ENCODE measurements at regions not wholly inside any gene's neighbourhood (a gene's known extent, or its start where the extent isn't known, plus 50 kb on each side); places are given as distances from the start of the nearest gene placed in this dataset.
A peak's percentile ranks its signal among the peaks of the same experiment; 100 is the strongest.

DNA sequence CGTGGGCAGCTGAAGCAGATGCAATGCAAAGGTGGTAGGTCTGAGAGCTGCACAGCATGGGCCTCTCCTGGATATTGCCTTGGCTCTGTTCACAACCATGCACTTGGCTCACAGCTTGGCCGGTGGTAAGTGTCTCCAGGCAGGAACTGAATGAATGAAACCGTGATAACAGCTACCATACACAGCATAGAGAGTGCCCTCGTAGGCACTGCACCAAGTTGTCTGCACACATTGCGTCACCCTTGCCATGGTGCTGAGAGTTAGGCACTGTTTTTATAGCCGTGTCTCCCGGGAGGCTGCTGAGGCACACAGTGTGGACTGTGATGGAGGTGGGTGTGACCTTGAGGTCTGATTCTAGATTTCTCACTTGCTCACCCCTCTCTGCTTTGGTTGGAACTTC lies 157.6 kb upstream of the VASH1 start:
- DNase-seq, result no peak

DNA sequence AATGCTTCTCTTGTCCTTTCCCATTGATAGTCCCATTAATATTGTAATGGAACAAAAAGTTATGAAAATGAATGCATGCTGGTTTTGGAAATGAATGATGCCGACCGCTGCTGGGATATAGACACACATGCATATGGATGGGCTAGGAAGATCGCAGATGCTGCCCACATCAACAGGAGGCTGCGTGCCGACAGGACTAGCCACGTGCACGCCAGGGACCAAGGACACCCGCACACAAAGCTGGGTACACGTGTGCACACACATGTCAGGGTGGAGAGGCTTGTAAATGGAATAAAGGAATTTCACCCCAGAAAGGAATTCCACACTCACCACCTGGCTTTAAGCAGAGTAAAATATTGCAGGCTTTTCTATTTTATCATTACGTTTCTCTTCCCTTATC lies 153.8 kb upstream of the VASH1 start:
- no peak for DNase-seq

GRCh38 chr14:76612654-76613053 lies 148.6 kb upstream of the VASH1 start:
- DNase-seq, result no peak

DNA sequence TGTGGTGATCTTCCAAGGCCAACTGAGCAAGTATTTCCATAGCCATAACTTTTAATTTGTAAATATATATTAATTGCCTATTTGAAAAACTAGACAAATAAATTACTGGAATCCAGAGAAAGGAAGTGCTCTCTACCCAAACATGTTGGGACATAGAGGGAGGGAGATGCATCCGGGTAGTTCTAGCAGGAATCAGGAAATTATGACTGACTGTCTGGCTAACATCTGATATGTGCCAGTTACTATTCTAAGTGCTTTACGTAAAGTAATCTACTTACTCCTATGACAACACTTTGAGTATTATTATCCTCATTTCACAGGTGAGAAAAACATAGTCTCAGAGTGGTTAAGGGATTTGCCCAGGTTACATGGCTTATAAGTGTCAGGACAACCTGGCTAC lies 147.7 kb upstream of the VASH1 start:
- no peak for DNase-seq

DNA sequence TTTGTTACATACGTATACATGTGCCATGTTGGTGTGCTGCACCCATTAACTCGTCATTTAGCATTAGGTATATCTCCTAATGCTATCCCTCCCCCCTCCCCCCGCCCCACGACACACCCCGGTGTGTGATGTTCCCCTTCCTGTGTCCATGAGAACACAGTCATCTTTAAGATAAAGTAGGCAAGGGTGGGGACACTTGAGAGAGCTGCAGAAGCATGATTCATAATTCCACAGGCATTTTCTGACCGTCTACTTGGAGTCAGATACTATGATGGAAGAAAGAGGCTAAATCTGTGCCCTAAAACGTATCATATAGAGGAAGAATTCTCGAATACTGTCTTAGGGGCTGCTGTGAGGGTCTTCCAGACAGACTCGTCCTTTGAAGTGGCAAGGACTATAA lies 145.9 kb upstream of the VASH1 start:
- no peak for DNase-seq

GRCh38 chr14:76617440-76617839 lies 143.8 kb upstream of the VASH1 start:
- DNase-seq, result no peak

GRCh38 chr14:76636602-76637001 lies 124.7 kb upstream of the VASH1 start:
- DNase-seq, result no peak

DNA sequence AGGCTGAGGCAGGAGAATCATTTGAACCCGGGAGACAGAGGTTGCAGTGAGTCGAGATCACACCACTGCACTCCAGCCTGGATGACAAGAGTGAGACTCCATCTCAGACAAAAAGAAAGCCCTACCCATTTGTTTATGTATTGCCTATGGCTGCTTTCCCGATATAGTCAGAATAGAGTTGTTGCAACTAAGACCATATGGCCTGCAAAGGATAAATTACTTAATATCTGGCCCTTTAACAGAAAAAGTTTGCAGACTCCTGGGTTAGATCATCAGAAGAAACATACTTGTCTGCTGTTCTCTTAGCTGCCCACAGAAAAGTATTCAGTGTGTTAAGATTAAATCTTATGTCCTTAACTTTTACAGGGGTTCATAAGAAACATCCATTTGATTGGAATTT lies 122.4 kb upstream of the VASH1 start:
- no peak for DNase-seq

DNA sequence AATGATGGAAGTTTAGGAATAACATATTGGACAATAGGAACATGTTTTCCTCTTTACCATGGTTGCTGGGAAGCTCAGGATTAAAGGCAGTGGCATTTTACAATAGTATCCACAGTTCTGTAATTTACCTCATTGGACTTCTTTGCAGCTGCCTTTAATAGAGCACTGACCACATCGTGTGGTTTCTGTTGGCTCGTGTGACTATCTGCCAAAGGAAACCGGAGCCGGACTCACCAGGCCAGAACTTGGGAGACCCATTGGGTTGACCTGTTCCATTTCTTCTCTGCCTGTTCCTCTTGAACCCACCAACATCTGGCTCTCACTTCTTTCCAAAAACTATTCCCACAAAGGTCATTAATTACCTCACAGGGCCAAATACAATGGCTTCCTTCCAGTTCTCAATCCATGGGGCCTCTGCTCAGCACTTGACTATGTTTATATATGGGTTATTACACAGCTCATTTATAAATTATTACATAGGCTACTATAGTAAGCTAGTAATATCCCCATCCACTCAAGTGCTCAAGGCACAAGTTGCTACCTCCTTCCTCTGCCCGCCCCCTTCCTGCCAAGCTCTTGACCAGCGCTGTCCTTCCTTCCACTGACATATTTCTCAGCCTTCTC lies 121.5 kb upstream of the VASH1 start:
- no peak for DNase-seq

DNA sequence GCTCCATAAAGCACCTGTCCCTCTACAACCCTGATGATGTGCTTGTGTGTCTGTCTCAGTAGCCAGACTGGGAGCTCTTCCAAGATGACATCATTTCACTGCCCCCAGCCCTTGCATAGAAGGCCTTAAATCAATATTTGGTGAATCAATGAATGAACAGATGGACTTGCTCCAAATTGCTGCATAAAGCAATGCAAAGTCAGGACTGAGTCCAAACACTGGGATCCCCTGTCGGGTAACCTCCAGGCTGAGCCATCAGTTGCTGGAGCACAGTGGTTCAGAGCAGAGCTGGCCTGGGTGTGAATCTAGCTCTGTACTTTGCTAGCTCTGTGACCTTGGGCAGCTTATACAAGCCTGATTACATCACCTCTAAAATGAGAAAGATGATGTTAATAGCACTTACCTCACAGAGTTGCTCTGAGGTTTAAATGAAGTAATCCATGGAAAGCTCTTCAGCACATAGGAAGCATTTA lies 120.3 kb upstream of the VASH1 start:
- DNase-seq, result no peak

GRCh38 chr14:76641541-76641940 lies 119.7 kb upstream of the VASH1 start:
- no peak for DNase-seq

- no peak for DNase-seq
Observed at GRCh38 chr14:76643887-76644286, 117.4 kb upstream of the VASH1 start.

- DNase-seq, result peak; percentile 34
Observed at GRCh38 chr14:76644855-76645518, 116.3 kb upstream of the VASH1 start.

- DNase-seq, result peak; percentile 54
Observed at GRCh38 chr14:76647697-76648298, 113.5 kb upstream of the VASH1 start.

DNA sequence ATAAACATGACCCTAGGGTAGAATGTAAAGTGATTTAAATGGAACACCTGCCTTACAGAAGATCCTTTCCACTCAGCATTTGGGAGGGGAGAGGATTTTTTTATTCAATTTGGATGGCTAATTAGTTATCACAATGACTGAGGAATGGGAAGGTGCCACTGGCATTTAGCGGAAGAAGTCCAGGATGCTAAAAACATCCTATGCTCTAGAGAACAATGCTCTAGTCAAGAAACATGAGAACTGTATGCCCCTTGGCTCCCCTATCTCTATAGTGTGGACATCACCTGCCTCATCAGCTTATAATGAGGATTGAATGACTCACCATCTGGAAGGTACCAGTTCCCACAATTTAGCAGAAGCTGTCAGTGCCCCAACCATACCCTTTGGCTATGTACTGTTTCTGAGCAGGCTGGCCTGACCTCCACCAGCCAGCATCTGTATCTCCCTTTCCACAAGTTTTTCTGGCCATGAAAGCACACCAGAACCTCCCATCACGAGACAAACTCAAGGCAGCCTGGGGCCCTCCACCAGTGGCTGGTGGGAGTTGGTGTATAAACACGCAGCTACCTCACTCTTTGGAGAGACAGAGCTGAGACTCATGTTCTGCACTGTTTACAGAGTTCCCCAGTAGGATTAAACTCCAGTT lies 109.7 kb upstream of the VASH1 start:
- no peak for DNase-seq

DNA sequence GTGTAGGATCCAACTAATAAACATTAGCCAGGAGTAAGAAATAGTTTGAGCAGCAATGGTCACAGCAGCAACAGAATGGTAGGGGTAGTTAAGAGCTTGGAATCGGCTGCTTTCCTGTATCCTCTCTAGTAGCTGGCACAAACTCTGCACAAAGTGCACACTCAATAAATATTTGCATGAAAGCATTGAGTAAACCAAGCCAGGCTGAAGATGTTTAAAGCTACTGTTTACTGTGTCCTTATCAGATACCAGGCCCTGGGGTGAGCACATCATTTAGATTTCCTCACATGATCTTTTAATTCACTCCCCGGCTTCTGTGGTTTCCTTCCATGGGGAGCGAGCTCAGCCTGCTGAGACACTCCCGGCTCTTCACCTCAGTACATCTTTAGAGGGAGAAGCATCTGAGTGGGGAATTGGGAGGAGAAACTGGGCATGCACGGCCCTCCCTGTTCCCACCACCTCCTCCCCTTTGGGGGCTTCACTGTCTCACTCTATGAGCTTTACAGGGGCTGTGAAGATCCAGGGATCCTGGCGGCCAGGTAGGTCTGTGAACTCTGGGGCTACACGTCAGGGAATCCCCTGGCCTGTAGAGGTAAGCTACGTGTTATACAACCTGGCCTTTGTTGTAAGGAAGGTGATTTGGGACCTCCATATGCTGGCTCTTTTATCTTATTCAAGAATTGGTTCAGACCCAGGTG lies 107.2 kb upstream of the VASH1 start:
- DNase-seq, result no peak

- peak; percentile 24 for DNase-seq
Observed at GRCh38 chr14:76654573-76655108, 106.6 kb upstream of the VASH1 start.

GRCh38 chr14:76655331-76655730 lies 105.9 kb upstream of the VASH1 start:
- no peak for DNase-seq

GRCh38 chr14:76656592-76656991 lies 104.7 kb upstream of the VASH1 start:
- no peak for DNase-seq

DNA sequence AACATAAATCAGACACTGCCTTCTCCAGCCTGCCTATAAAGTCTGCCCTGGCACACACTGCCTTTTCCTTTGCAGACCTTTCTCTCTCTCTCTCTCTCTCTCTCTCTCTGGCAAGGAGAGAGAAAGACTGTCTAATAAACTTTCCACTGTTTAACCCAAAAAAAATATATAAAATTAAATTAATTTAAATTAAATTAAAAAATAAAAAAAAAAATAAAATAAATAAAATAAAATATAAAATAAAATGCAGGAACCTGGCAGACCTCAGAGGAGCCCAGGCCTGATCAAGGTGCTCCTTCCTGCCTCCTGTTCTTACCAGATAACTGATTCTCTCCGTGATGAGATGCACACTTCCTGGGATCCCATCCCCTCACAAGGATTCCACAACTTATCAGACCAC lies 103.9 kb upstream of the VASH1 start:
- no peak for DNase-seq

GRCh38 chr14:76657846-76658245 lies 103.4 kb upstream of the VASH1 start:
- peak; percentile 25 for DNase-seq

DNA sequence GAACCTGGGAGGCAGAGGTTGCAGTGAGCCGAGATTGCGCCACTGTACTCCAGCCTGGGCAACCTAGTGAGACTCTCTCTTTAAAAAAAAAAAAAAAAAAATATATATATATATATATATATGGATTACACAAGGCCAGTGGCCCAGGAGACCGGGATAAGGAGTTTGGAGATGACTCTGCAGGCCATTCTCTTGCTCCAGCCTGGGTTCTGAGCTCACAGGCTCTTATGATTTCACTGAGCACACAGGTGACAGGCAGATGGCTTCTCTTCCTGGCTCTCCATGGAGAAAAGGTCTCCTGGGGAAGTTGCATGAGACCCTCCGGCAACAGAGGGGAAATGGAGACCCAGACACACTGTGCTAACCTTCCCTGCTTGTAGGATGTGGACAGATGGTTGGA lies 98.7 kb upstream of the VASH1 start:
- no peak for DNase-seq

All from left kidney (tissue), 1 donor.